Right cardiac atrium (tissue), 5 donors: ENCODE measurements at regions not wholly inside any gene's neighbourhood (a gene's known extent, or its start where the extent isn't known, plus 50 kb on each side); places are given as distances from the start of the nearest gene placed in this dataset.
A peak's percentile ranks its signal among the peaks of the same experiment; 100 is the strongest.

Source experiments
- ATAC-seq, 2 donors: fragments of 200-7000 bp; cut with Tn5 transposase; one replicate each; pipeline versions ENCODE4 v1.8.0 to v1.9.1; 2020; ENCODE audit warnings: moderate library complexity in 2 of 2, mild to moderate bottlenecking in 1 of 2
- DNase-seq, 3 donors: peaks; one replicate each; pipeline ENCODE4 v3.0.0-alpha.2; 2020
- H3K27ac ChIP-seq: one replicate; pipeline ENCODE4 v1.5.1; 2013; ENCODE audit warnings: mild to moderate bottlenecking, low read length, control low read depth, moderate library complexity
- H3K27me3 ChIP-seq: one replicate; pipeline ENCODE4 v1.6.1; 2013; ENCODE audit not compliant: control insufficient read depth, insufficient read depth
- H3K4me1 ChIP-seq: one replicate; pipeline ENCODE4 v1.6.1; 2013; ENCODE audit warnings: low read length; ENCODE audit not compliant: control insufficient read depth, insufficient read depth
- H3K4me3 ChIP-seq: one replicate; pipeline ENCODE4 v1.5.1; 2013; ENCODE audit warnings: low read length, control low read depth
- H3K9me3 ChIP-seq: one replicate; pipeline ENCODE4 v1.6.1; 2013; ENCODE audit warnings: low read length; ENCODE audit not compliant: control insufficient read depth
- WGBS: extraction: QIAGEN DNeasy Blood & Tissue Kit; methylation state at CpG from one replicate; pipeline ENCODE4 v1.1.7; 2013; 5-methylcytosine and 5-hydroxymethylcytosine counted together
- intact Hi-C, 4 donors: fragments of 100-400 bp; cut with DNase I; formaldehyde crosslinking; loops; one replicate each; pipeline versions ENCODE4 v1.11.0 to v1.14.0; 2022 to 2023
- donor health status: healthy with polysubstance abuse.
- donor health status: DM: no; HTN: yes; CAD: no.
- donor health status: DM: no; HTN: no; CAD: no.
- donor health status: DM: no; HTN: yes; CAD: no; lungs with severe emphysema.
- donor health status: DM: yes; HTN: yes; CAD: no.

DNA sequence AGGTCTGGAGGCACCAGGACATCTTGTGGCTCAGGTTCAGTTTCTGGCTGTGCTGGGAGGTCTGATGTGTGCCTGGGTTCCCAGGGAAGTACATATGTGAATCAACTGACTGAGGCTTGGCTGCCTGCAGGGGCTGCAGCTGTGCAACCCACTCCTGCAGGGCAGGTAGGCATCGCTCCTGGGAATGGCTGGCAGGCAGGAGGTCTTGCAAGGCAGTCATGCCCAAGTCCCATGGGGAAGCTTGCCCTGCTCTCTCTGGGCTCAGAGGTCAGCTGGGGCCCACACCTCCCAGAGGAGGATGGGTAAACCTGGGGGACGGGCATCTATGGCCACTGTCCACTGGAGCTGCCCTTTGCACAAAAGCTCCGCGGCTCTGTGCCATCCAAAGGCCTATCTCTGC lies 1141.8 kb downstream of the SLITRK1 start:
- no peak overlapping the region for H3K27ac ChIP-seq
- ATAC-seq: no peak
- no peaks in the 10 kb centered on the region for H3K4me1 ChIP-seq
- no peaks in the 10 kb centered on the region for H3K27me3 ChIP-seq
- no peaks in the 10 kb centered on the region for H3K9me3 ChIP-seq
- peak in 1 of 3 donors; percentile 18 for DNase-seq
- no peak overlapping the region for H3K4me3 ChIP-seq
- WGBS: 83% methylated on average over 4 of the region's 4 CpGs
- intact Hi-C loops: no loop called here

DNA sequence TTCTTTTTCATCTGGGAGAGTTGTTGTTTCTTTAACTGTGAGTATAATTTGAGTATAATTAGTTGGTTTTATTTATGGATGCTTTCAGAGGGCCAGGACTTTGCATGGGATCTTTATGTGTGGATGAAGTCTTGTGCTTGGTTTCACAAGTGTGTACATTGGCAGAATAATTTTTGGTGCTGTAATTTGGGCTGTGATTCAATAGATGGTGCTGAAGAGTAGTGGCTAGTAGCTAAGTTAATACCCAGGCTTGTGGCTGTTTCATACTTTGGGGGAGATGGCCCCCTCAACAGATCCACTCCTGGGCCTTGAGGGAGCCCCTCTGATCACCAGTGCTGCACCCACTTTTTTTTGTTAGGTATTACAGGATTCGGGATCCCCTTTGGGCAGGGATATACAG lies 1142.4 kb downstream of the SLITRK1 start:
- Histone ChIP-seq H3K27me3 (no peaks in the 10 kb centered on the region), H3K4me3 (no peak overlapping the region), H3K9me3 (no peaks in the 10 kb centered on the region), H3K27ac (no peak overlapping the region), H3K4me1 (no peaks in the 10 kb centered on the region)
- DNase-seq (peak in 1 of 3 donors; percentile 10), ATAC-seq (no peak)
- intact Hi-C loops: no loop called here
- 81% methylated on average over 1 of the region's 1 CpG for WGBS

DNA sequence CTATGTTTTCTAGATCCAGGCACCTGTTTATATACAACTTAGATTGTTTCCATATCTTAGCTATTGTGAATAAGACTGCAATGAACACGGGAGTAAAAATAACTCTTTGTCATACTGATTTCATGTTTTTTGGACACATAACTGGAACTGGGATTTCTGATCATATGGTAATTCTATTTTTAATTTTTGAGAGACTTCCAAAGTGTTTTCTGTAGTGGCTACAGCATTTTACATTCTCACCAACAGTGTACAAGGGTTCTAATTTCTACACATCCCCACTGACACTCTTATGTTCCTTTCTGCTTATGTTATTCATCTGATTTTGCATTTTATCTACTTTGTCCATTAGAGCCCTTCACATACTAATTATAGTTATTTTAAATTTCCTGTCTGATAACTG lies 1152.9 kb downstream of the SLITRK1 start:
- Histone ChIP-seq H3K27me3 (no peaks in the 10 kb centered on the region), H3K27ac (no peak overlapping the region), H3K4me3 (no peak overlapping the region), H3K4me1 (no peaks in the 10 kb centered on the region), H3K9me3 (no peaks in the 10 kb centered on the region)
- ATAC-seq (no peak), DNase-seq (no peak)
- intact Hi-C loops: no loop called here
- WGBS: 44% methylated on average over 1 of the region's 1 CpG

DNA sequence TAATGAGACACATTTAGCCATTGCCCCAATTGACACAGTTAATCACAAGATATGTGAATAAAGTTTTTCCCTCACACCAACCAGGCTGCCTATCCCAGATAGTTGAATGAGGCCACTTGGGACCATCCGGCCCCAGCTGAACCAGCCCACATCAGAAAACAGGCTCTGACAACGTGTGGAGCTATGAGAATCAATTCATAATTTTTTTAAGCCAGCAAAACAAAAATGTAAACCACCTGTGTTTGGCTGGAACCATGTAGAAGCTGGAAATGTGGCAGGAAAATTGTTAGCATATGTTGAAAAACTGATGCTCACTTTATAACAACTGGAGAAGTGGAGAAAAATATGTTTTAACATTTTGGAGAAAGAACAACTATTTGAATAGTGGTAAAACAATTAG lies 1161.3 kb downstream of the SLITRK1 start:
- intact Hi-C loops: no loop called here
- H3K4me3 ChIP-seq: no peak overlapping the region
- H3K27me3 ChIP-seq: no peaks in the 10 kb centered on the region
- ATAC-seq: no peak
- 44% methylated on average over 2 of the region's 2 CpGs for WGBS
- peak in 1 of 3 donors; percentile 15 for DNase-seq
- no peaks in the 10 kb centered on the region for H3K4me1 ChIP-seq
- H3K27ac ChIP-seq: no peak overlapping the region
- H3K9me3 ChIP-seq: no peaks in the 10 kb centered on the region

DNA sequence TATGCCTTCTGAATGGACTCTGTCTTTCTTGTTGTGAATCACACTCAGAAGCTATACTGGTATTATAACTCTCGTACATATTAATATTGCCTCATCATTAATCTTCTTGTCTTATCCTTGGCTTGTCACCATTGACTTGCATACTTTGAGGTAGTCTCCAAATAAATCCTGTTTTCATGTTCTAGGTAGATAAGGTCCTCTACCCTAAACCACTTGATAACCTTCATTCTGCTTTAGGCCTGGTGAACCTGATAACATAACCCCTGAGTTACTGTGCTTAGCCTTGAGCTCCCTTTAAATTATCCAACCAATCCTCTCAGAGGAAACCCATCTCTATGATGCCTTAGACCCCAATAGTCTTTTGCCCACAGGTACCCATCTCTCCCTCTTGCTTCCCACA lies 1162.3 kb downstream of the SLITRK1 start:
- no peaks in the 10 kb centered on the region for H3K4me1 ChIP-seq
- WGBS: 48% methylated on average over 1 of the region's 1 CpG
- ATAC-seq: no peak
- H3K27me3 ChIP-seq: no peaks in the 10 kb centered on the region
- H3K27ac ChIP-seq: no peak overlapping the region
- DNase-seq: no peak
- no peaks in the 10 kb centered on the region for H3K9me3 ChIP-seq
- intact Hi-C loops: no loop called here
- no peak overlapping the region for H3K4me3 ChIP-seq

DNA sequence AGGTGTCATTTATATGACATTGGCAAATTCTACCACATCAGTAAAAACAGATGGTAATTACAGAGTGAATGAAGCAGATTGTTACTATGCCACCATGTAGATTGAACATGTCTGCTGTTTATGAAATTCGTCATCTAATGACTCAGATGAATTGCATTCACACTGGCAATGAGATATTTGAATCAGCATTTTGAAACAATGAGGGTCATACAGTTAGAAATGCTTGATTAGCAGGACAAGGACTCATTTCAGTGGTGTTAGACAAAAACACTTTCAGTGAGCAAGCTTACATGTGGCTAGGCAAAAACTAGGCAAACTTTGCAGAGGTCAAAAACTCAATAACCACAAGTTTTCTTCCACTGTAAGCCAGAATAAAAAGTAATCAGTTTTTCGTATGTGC lies 1165.0 kb downstream of the SLITRK1 start:
- Histone ChIP-seq H3K27me3 (no peaks in the 10 kb centered on the region), H3K4me1 (no peaks in the 10 kb centered on the region), H3K9me3 (no peaks in the 10 kb centered on the region), H3K27ac (no peak overlapping the region), H3K4me3 (no peak overlapping the region)
- intact Hi-C loops: no loop called here
- 76% methylated on average over 2 of the region's 2 CpGs for WGBS
- DNase-seq (no peak), ATAC-seq (no peak)

DNA sequence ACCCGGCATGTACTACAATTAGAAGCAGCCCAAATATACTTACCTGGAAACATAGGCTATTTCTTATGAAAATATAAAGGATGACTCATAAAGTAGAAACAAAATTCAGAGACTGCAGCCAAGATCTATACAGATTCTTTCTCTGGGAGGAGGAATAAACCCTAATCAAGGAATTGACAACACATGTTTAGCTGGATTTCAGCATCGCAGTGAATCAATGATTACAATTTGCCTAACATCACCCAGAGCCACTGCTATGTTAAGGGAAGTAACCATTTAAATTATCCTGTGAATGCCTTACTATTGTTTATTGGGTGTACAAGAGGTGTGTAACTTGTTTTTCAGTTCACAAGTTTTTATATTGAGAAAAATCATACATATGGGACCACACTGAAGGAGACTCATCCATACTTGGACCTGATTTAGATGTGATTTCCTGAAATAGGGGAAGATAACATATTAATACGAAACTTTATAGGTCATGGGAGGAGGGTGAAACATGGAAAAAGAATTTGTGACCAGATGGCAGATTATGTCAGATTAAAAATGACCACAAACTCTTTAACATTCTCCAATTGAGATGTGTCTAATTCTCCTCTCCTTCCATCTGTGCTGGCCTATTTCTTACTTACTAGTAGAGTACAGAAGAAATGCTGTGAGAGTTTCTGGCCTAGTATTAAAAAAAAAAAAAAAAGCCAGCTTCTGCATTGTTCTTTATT lies 1168.4 kb downstream of the SLITRK1 start:
- Histone ChIP-seq H3K27ac (no peak overlapping the region), H3K27me3 (no peaks in the 10 kb centered on the region), H3K4me1 (no peaks in the 10 kb centered on the region), H3K9me3 (no peaks in the 10 kb centered on the region), H3K4me3 (no peak overlapping the region)
- WGBS: 79% methylated on average over 3 of the region's 3 CpGs
- ATAC-seq (no peak), DNase-seq (no peak)
- intact Hi-C loops: no loop called here

DNA sequence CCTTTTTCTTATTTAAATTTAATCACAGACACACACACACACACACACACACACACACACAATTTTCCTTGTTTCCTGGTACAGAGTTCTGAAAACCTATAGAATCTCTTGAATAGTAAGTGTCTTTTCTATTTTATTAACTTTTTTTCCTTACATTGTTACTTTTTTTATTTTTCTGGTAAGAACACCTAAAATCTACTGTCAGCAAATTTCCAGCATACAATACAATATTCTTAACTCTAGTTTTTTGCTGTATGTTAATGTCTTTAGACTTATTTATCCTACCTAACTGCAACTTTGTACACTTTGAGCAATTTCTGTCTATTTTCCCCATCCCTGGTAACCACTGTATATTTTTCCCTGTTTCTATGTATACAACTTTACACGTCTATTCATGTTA lies 1179.8 kb downstream of the SLITRK1 start:
- H3K27ac ChIP-seq: no peak overlapping the region
- WGBS: 84% methylated on average over 1 of the region's 1 CpG
- no peak overlapping the region for H3K4me3 ChIP-seq
- DNase-seq (no peak), ATAC-seq (no peak)
- no peaks in the 10 kb centered on the region for H3K9me3 ChIP-seq
- intact Hi-C loops: no loop called here
- no peaks in the 10 kb centered on the region for H3K4me1 ChIP-seq
- no peaks in the 10 kb centered on the region for H3K27me3 ChIP-seq

DNA sequence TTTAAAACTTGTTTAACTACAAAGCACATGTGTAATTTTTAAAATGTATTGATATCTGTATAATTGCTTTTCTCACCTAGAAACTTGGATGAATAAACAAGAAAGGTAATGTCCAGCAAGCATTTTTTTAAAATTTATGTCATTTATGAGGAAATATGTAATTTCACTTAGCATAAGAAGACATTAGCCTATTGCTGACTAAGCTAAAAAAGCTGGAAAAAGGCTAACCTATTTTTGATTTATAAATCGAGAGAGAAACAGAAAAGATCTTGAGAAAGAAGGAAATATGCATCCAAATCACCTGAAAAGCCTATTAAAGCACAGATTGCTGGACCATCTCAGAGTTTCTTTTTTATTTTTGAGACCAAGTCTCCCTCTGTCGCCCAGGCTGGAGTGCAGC lies 1181.3 kb downstream of the SLITRK1 start:
- Histone ChIP-seq H3K4me3 (no peak overlapping the region), H3K27ac (no peak overlapping the region), H3K4me1 (no peaks in the 10 kb centered on the region), H3K9me3 (no peaks in the 10 kb centered on the region), H3K27me3 (no peaks in the 10 kb centered on the region)
- WGBS: 82% methylated on average over 2 of the region's 2 CpGs
- DNase-seq: no peak
- intact Hi-C loops: no loop called here
- no peak for ATAC-seq

DNA sequence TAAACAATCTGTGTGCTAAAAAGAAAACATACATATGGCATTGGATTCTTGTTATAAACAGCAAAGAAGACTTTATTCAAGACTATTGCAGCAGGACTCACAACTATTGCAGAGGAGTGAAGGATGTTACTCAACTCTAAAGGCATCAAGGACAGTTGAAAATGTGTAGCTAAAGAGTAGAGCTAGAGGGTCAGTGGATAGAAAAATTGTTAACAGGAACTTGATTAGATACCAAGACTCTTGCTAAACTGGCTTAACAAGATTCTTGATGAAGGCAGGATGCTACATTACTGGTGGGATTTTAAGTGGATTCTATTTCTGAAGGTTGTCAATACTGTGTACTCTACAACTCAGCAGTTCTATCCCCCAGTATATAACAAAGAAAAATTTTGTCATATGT lies 1183.3 kb downstream of the SLITRK1 start:
- ATAC-seq (no peak), DNase-seq (no peak)
- Histone ChIP-seq H3K4me3 (no peak overlapping the region), H3K9me3 (no peaks in the 10 kb centered on the region), H3K4me1 (no peaks in the 10 kb centered on the region), H3K27me3 (no peaks in the 10 kb centered on the region), H3K27ac (no peak overlapping the region)
- intact Hi-C loops: no loop called here

DNA sequence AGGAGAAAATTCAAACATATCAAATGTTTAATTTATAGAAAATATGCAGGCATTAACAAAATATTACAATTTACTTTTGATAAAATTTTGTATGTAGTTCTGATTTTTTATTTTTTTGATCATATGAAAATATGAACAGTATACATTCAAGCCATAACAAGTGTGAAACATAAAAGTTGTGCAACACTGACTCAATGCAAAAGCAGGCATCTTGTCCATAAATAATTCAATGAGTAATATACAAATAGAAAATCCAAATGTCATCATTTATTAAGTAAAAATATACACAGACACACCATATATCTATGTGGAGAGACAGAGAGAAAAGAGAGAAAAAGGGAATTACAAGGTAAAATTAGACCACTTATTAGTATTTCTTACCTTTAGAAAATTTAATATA lies 1183.9 kb downstream of the SLITRK1 start:
- Histone ChIP-seq H3K4me1 (no peaks in the 10 kb centered on the region), H3K27ac (no peak overlapping the region), H3K4me3 (no peak overlapping the region), H3K27me3 (no peaks in the 10 kb centered on the region), H3K9me3 (no peaks in the 10 kb centered on the region)
- no peak for ATAC-seq
- no peak for DNase-seq
- intact Hi-C loops: no loop called here

DNA sequence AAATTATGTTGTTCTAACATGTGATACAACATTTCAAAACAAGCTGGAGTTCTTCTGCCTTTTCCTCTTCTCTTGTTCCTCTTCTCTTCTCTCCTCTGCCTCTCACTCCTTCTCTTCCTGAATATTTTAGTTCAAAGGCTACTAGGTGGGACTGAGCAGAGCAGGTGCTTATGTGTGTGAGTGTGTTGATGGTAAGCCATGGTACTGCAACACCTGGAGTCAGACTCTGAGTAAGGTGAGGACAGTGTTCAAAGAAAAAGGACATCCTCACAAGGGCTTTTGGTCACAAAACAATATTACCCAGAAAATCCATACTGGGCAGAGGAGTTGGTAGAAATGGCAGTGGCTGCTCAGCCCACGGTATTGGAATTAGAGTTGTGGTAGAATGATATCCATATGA lies 1188.7 kb downstream of the SLITRK1 start:
- no peaks in the 10 kb centered on the region for H3K27me3 ChIP-seq
- ATAC-seq: no peak

More for the DNA sequence above, 1188.7 kb downstream of the SLITRK1 start:
- 77% methylated on average over 1 of the region's 1 CpG for WGBS
- no peak overlapping the region for H3K4me3 ChIP-seq
- intact Hi-C loops: no loop called here
- H3K27ac ChIP-seq: no peak overlapping the region
- no peaks in the 10 kb centered on the region for H3K9me3 ChIP-seq
- no peak for DNase-seq
- no peaks in the 10 kb centered on the region for H3K4me1 ChIP-seq
